Right lobe of liver (tissue), 4 donors: ENCODE measurements at regions not wholly inside any gene's neighbourhood (a gene's known extent, or its start where the extent isn't known, plus 50 kb on each side); places are given as distances from the start of the nearest gene placed in this dataset.

Experiments used
- POLR2A ChIP-seq: fragments of 450-650 bp; IDR thresholded peaks from one replicate; pipeline ENCODE4 v1.6.1; 2017; ENCODE audit warnings: antibody characterized with exemption, mild to moderate bottlenecking
- TF ChIP-seq, protein P1 (sequence below), 4 donors: fragments of 200-600 bp in 3 of 4; fragments of 450-650 bp in 1 of 4; IDR thresholded peaks; one replicate each; pipeline versions ENCODE4 v1.5.1 to v1.8.0; 2016 to 2022; ENCODE audit warnings: antibody characterized with exemption in 4 of 4, mild to moderate bottlenecking in 2 of 4
- donor health status: DM: no; HTN: no; CAD: no.
- donor health status: DM: no; HTN: no; CAD: no.
- donor health status: DM: no; HTN: yes; CAD: no.

DNA sequence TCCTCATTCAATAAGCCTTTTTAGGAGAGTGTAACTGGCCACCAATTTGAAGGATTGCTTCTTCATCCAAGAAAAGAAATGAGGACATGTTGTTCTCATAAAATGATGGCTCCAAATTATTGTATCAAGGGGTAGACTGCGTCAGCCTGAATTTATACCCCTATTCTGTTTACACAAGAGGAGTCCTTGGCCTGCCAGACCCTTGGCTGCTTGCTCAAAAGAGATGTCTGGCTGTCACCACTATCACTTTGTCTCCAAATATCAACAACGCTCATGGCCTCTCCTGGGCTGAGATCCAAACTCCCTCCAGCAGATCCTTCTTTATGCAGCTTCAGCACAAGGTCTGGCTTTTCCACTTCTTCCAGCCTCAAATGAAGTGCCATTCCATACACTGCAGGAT lies 127.9 kb downstream of the OR13H1 start:
- TF ChIP-seq, protein P1, sequence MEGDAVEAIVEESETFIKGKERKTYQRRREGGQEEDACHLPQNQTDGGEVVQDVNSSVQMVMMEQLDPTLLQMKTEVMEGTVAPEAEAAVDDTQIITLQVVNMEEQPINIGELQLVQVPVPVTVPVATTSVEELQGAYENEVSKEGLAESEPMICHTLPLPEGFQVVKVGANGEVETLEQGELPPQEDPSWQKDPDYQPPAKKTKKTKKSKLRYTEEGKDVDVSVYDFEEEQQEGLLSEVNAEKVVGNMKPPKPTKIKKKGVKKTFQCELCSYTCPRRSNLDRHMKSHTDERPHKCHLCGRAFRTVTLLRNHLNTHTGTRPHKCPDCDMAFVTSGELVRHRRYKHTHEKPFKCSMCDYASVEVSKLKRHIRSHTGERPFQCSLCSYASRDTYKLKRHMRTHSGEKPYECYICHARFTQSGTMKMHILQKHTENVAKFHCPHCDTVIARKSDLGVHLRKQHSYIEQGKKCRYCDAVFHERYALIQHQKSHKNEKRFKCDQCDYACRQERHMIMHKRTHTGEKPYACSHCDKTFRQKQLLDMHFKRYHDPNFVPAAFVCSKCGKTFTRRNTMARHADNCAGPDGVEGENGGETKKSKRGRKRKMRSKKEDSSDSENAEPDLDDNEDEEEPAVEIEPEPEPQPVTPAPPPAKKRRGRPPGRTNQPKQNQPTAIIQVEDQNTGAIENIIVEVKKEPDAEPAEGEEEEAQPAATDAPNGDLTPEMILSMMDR (IDR thresholded peaks at IDR 0.05) = no peak
- no peak for TF ChIP-seq POLR2A
